CD4-positive, alpha-beta T cell (primary cell): ENCODE measurements at regions not wholly inside any gene's neighbourhood (a gene's known extent, or its start where the extent isn't known, plus 50 kb on each side); places are given as distances from the start of the nearest gene placed in this dataset.

ENCODE experiments used
- ATAC-seq: fragments of 200-7000 bp; cut with Tn5 transposase; one replicate; pipeline ENCODE4 v1.10.0; 2022; ENCODE audit warnings: mild to moderate bottlenecking; ENCODE audit not compliant: poor library complexity
- CTCF ChIA-PET: fragments of 350-600 bp; sonication (Branson Sonifier 250); formaldehyde crosslinking; loops from one replicate; lab custom pipeline; 2021; ENCODE audit warnings: antibody characterized with exemption, inconsistent platforms; lab: Charles Lee
- POLR2A ChIA-PET: fragments of 350-600 bp; sonication (Branson Sonifier 250); formaldehyde crosslinking; loops from one replicate; lab custom pipeline; 2021; ENCODE audit warnings: antibody characterized with exemption, inconsistent platforms; lab: Charles Lee
- DNase-seq, 14 experiments: peaks; one replicate each; pipeline ENCODE4 v3.0.0-alpha.2; 2013 to 2020; ENCODE audit warnings: mixed read lengths in 2 of 14
- H3K27ac ChIP-seq, 2 donors: one replicate each; pipeline versions ENCODE4 v1.5.1 to v1.7.0; 2013; ENCODE audit warnings: low read length in 2 of 2, low read depth in 1 of 2, mild to moderate bottlenecking in 1 of 2
- H3K27me3 ChIP-seq, 2 experiments: 1 replicate in 1 of 2; 2 replicates in 1 of 2; pipeline versions ENCODE4 v1.6.1 to v1.7.0; 2013; ENCODE audit warnings: low read length in 2 of 2, control low read depth in 1 of 2, mild to moderate bottlenecking in 1 of 2, moderate library complexity in 1 of 2; ENCODE audit not compliant: insufficient read depth in 2 of 2, control insufficient read depth in 1 of 2
- H3K36me3 ChIP-seq: one replicate; pipeline ENCODE4 v1.6.1; 2013; ENCODE audit warnings: low read length, control low read depth; ENCODE audit not compliant: insufficient read depth
- H3K4me1 ChIP-seq: one replicate; pipeline ENCODE4 v1.6.1; 2013; ENCODE audit warnings: low read length, control low read depth; ENCODE audit not compliant: insufficient read depth
- H3K4me3 ChIP-seq: one replicate; pipeline ENCODE4 v1.5.1; 2013; ENCODE audit warnings: mild to moderate bottlenecking, low read length, moderate library complexity
- H3K9me3 ChIP-seq, 2 experiments: 1 replicate in 1 of 2; 2 replicates in 1 of 2; pipeline versions ENCODE4 v1.6.1 to v1.7.0; 2013; ENCODE audit warnings: low read length in 2 of 2, mild to moderate bottlenecking in 2 of 2, control low read depth in 1 of 2, moderate library complexity in 1 of 2; ENCODE audit not compliant: control insufficient read depth in 1 of 2, insufficient read depth in 1 of 2
- H3K27ac Mint-ChIP-seq: one replicate; pipeline ENCODE4 v1.8.0; 2020; ENCODE audit warnings: mixed read lengths
- H3K27me3 Mint-ChIP-seq: one replicate; pipeline ENCODE4 v1.8.0; 2021; ENCODE audit warnings: mixed read lengths
- H3K36me3 Mint-ChIP-seq: one replicate; pipeline ENCODE4 v1.8.0; 2021; ENCODE audit warnings: low read depth, mixed read lengths
- H3K4me1 Mint-ChIP-seq: one replicate; pipeline ENCODE4 v1.8.0; 2021; ENCODE audit warnings: low read depth, mixed read lengths
- H3K4me3 Mint-ChIP-seq: one replicate; pipeline ENCODE4 v1.8.0; 2020; ENCODE audit warnings: mild to moderate bottlenecking, mixed read lengths
- H3K9me3 Mint-ChIP-seq: one replicate; pipeline ENCODE4 v1.8.0; 2020; ENCODE audit warnings: mixed read lengths
- CTCF ChIP-seq: fragments of 200-600 bp; IDR thresholded peaks from one replicate; pipeline ENCODE4 v1.8.0; 2022; ENCODE audit warnings: antibody characterized with exemption, mild to moderate bottlenecking
- intact Hi-C, 2 experiments: fragments of 100-400 bp; cut with DNase I in 1 of 2; cut with micrococcal nuclease in 1 of 2; formaldehyde crosslinking; loops; one replicate each; pipeline versions ENCODE4 v1.15.1 to v1.9.0; 2023 to 2025; cut with DNase I, micrococcal nuclease

GRCh38 chr4:43274376-43274775, 381.9 kb downstream of the GRXCR1 start:
- Mint-ChIP-seq H3K9me3 (peaks cover 6% of the 10 kb centered on the region), H3K36me3 (no peaks in the 10 kb centered on the region), H3K27me3 (no peaks in the 10 kb centered on the region), H3K27ac (no peak overlapping the region), H3K4me1 (no peaks in the 10 kb centered on the region), H3K4me3 (no peak overlapping the region)
- Histone ChIP-seq H3K4me1 (no peaks in the 10 kb centered on the region), H3K36me3 (no peaks in the 10 kb centered on the region), H3K4me3 (no peak overlapping the region), H3K27ac (no peak overlapping the region), H3K27me3 (no peaks in the 10 kb centered on the region), H3K9me3 (peaks cover 0 to 4% of the 10 kb centered on the region in 2 experiments)
- no peak for TF ChIP-seq CTCF
- DNase-seq (no peak), ATAC-seq (no peak)
- ChIA-PET POLR2A (no interaction called here), CTCF (no interaction called here)
- intact Hi-C loops: no loop called here

- no peak for TF ChIP-seq CTCF
- Histone ChIP-seq H3K27ac (no peak overlapping the region), H3K4me1 (no peaks in the 10 kb centered on the region), H3K36me3 (no peaks in the 10 kb centered on the region), H3K27me3 (no peaks in the 10 kb centered on the region), H3K9me3 (peaks cover 0 to 4% of the 10 kb centered on the region in 2 experiments), H3K4me3 (no peak overlapping the region)
- ATAC-seq (no peak), DNase-seq (no peak)
- Mint-ChIP-seq H3K4me1 (no peaks in the 10 kb centered on the region), H3K27ac (no peak overlapping the region), H3K36me3 (no peaks in the 10 kb centered on the region), H3K9me3 (peaks cover 7% of the 10 kb centered on the region), H3K27me3 (no peaks in the 10 kb centered on the region), H3K4me3 (no peak overlapping the region)
- intact Hi-C loops: no loop called here
- CTCF ChIA-PET: no interaction called here
- POLR2A ChIA-PET: no interaction called here
Observed at GRCh38 chr4:43275779-43276178, 383.3 kb downstream of the GRXCR1 start.

DNA sequence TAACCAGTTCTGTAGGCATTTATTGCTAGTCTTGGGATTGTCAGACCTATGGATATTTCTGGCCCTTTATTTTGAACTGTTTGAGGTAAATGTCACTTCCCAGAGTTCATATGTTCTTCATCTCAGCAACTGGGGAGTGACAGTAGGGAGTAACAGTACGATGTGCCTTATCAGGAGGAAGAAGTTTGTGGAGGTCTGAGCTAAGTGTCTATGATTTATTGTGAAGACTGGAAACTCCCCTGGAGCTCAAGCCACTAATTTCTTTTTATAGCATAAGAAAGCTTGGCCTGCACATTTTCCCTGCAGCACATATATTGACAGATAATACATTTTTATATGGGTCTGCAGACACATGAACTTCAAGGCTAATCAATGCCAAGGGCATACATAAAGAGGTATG, 383.8 kb downstream of the GRXCR1 start:
- intact Hi-C loops: no loop called here
- Mint-ChIP-seq H3K27ac (no peak overlapping the region), H3K9me3 (peaks cover 7% of the 10 kb centered on the region), H3K27me3 (no peaks in the 10 kb centered on the region), H3K4me3 (no peak overlapping the region), H3K36me3 (no peaks in the 10 kb centered on the region), H3K4me1 (no peaks in the 10 kb centered on the region)
- CTCF ChIA-PET: no interaction called here
- POLR2A ChIA-PET: no interaction called here
- ATAC-seq (no peak), DNase-seq (no peak)
- no peaks in the 10 kb centered on the region for H3K36me3 ChIP-seq
- H3K4me3 ChIP-seq: no peak overlapping the region
- H3K9me3 ChIP-seq: peaks cover 0 to 4% of the 10 kb centered on the region in 2 experiments
- TF ChIP-seq CTCF: no peak
- no peaks in the 10 kb centered on the region for H3K4me1 ChIP-seq
- H3K27me3 ChIP-seq: no peaks in the 10 kb centered on the region
- no peak overlapping the region for H3K27ac ChIP-seq
